HL-60/S4 treated with retinoic acid at 250 ng/mL for 4 days and 3 days (cell line): ENCODE measurements at regions not wholly inside any gene's neighbourhood (a gene's known extent, or its start where the extent isn't known, plus 50 kb on each side); places are given as distances from the start of the nearest gene placed in this dataset.
"Not testable (repeated sequence)": the region's sequence is repeated elsewhere in the genome, so short reads cannot be mapped to it uniquely, and the experiment has no call there.

Experiments
- in situ Hi-C: fragments of 300-500 bp; cut with MboI; formaldehyde crosslinking; loops from 2 replicates; pipeline ENCODE4 v1.7.0; 2022; ENCODE audit warnings: low sequenced_read_pairs

GRCh38 chr13:50745542-50746115 lies 97.9 kb downstream of the DLEU7 start:
- in situ Hi-C loops = no loop called here

GRCh38 chr13:50747737-50748350 lies 95.6 kb downstream of the DLEU7 start:
- in situ Hi-C loops = no loop called here

GRCh38 chr13:50753221-50753620 lies 90.3 kb downstream of the DLEU7 start:
- in situ Hi-C loops = not testable (repeated sequence)

GRCh38 chr13:50755862-50756685 lies 87.4 kb downstream of the DLEU7 start:
- in situ Hi-C loops = not testable (repeated sequence)

GRCh38 chr13:50757008-50757407 lies 86.5 kb downstream of the DLEU7 start:
- in situ Hi-C loops = no loop called here

GRCh38 chr13:50758796-50759195 lies 84.7 kb downstream of the DLEU7 start:
- in situ Hi-C loops = no loop called here

- in situ Hi-C loops = no loop called here
Measured at GRCh38 chr13:50760751-50761150, 82.7 kb downstream of the DLEU7 start.

- in situ Hi-C loops = no loop called here
Measured at GRCh38 chr13:50761406-50761805, 82.1 kb downstream of the DLEU7 start.

GRCh38 chr13:50762969-50763567 lies 80.4 kb downstream of the DLEU7 start:
- in situ Hi-C loops = no loop called here

- in situ Hi-C loops = no loop called here
Measured at GRCh38 chr13:50766013-50766412, 77.5 kb downstream of the DLEU7 start.

- in situ Hi-C loops = no loop called here
Measured at GRCh38 chr13:50766695-50767094, 76.8 kb downstream of the DLEU7 start.

GRCh38 chr13:50772881-50773280 lies 70.6 kb downstream of the DLEU7 start:
- in situ Hi-C loops = not testable (repeated sequence)
